ENCODE measurements at regions not wholly inside any gene's neighbourhood (a gene's known extent, or its start where the extent isn't known, plus 50 kb on each side); places are given as distances from the start of the nearest gene placed in this dataset.
A peak's percentile ranks its signal among the peaks of the same experiment; 100 is the strongest.

DNA sequence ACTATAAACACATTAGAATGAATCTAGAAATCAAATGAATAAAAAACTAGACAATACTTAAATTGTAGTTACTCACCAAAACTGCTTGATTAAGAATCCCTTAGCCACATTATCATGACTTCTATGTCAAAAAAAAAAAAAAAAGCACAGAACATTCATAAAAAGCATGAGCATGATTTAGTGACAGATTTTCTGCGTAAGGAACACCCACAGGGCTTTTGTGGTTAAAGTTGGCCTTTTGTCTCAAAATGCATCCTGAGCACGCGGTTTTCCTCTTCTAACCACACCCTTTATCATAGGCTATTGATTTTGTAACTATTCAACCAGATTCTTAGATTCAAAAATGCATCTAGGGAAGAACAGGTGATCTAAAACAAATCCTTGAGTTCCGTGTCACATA is 334.0 kb upstream of the NR2F2 start:
- Mint-ChIP-seq H3K4me3 (peak overlapping the region in 2 of 8 donors; percentile 29 to 32), H3K4me1 (peaks cover 6 to 10% (median 7%) of the 10 kb centered on the region in 4 donors), H3K36me3 (no peaks in the 10 kb centered on the region), H3K27ac (no peak overlapping the region), H3K9me3 (no peaks in the 10 kb centered on the region), H3K27me3 (peaks cover 2 to 3% of the 10 kb centered on the region in 2 donors)
- no peaks in the 10 kb centered on the region for H3K27me3 ChIP-seq (ENCODE audit: insufficient read depth, low read length)
- intact Hi-C loops (cut with micrococcal nuclease): no loop called here
- H3K4me3 ChIP-seq (ENCODE audit: low read length in 2 of 2): no peak overlapping the region
- POLR2A ChIA-PET (ENCODE audit: partially characterized antibody): no interaction called here
- peak in 4 of 5 donors; percentile 3 to 33 (median 24) for DNase-seq
- no peaks in the 10 kb centered on the region for H3K36me3 ChIP-seq (ENCODE audit: insufficient read depth, low read length)
- no peaks in the 10 kb centered on the region for H3K9me3 ChIP-seq (ENCODE audit: control insufficient read depth in 1 of 2, low read length in 2 of 2)
- no peak overlapping the region for H3K27ac ChIP-seq (ENCODE audit: low read depth, low read length)
- peaks cover 7% of the 10 kb centered on the region for H3K4me1 ChIP-seq (ENCODE audit: insufficient read depth, low read length)
- CTCF ChIA-PET (ENCODE audit: partially characterized antibody): no interaction called here

DNA sequence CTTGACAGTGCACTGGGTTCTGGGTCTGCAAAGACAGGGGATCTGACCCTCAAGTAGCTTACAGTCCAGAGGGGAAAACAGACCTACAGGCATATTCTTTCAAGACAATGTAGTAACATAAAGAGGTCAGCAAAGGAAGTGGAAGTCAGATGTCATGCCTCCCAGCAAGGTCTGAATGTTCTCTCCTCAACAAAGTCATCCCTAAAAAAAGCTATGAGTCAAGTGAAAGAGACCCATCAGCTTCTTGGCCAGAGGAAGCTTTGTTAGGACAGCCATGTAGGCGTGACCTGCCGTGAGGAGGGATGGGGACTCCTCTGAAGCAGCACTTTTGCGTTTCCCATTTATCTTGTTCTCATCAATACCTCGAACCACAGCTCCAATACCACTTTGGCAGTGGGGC is 331.6 kb upstream of the NR2F2 start:
- Histone ChIP-seq H3K4me3 (ENCODE audit: low read length in 2 of 2) (no peak overlapping the region), H3K4me1 (ENCODE audit: insufficient read depth, low read length) (peaks cover 7% of the 10 kb centered on the region), H3K27me3 (ENCODE audit: insufficient read depth, low read length) (no peaks in the 10 kb centered on the region), H3K36me3 (ENCODE audit: insufficient read depth, low read length) (no peaks in the 10 kb centered on the region), H3K9me3 (ENCODE audit: control insufficient read depth in 1 of 2, low read length in 2 of 2) (no peaks in the 10 kb centered on the region), H3K27ac (ENCODE audit: low read depth, low read length) (no peak overlapping the region)
- ChIA-PET POLR2A (ENCODE audit: partially characterized antibody) (no interaction called here), CTCF (ENCODE audit: partially characterized antibody) (no interaction called here)
- Mint-ChIP-seq H3K27ac (no peak overlapping the region), H3K27me3 (peaks cover 2 to 3% of the 10 kb centered on the region in 2 donors), H3K4me3 (no peak overlapping the region), H3K36me3 (no peaks in the 10 kb centered on the region), H3K4me1 (peaks cover 6 to 10% (median 7%) of the 10 kb centered on the region in 4 donors), H3K9me3 (no peaks in the 10 kb centered on the region)
- DNase-seq: no peak
- intact Hi-C loops (cut with micrococcal nuclease): no loop called here

DNA sequence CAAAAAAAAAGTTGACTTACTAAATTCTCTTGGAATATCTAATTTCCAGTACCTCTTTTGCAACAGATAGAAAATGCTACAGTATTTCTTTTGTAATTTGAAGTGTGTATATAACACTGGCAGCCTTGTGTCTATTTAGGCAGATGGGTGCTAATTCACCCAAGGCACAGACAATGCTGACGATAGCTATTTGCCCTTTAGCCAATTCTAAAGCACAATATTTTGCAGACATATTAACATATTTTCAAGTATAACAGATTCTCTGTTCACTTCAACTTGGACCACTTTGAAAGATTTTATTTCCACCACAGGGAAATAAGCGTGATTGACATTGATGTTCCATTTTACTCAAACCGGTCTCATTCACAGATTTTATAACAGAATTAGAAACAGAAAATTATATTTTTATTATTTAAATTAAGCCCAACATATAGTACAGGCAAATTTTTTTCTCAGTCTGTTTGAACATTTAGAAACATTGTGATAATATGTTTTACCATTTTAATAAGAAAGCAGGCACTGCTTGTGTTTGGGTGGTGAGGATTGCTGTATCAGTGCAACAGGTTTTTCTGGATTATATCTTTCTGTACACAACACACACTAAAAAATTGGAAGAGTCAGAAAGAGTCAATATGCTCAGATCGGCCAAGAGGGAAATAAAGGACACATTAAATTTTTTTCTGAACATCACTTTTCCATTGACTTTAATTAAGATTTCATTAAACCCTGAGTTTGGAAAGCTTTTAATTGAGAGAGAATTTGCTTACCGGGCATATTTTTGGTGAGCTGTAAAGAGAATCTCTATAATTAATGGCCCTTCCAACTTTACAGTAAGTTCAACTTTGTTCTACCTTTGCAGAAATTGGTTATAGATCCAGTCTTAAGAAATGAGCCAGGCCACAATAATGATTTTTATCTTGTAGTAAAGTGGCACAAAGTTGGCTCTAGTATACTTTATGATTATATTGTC is 327.3 kb upstream of the NR2F2 start:
- Mint-ChIP-seq H3K4me3 (no peak overlapping the region), H3K27me3 (peaks cover 0 to 3% of the 10 kb centered on the region in 2 donors), H3K9me3 (peaks cover 0 to 4% (median 1%) of the 10 kb centered on the region in 8 donors), H3K36me3 (no peaks in the 10 kb centered on the region), H3K27ac (no peak overlapping the region), H3K4me1 (no peaks in the 10 kb centered on the region)
- Histone ChIP-seq H3K4me1 (ENCODE audit: insufficient read depth, low read length) (no peaks in the 10 kb centered on the region), H3K27me3 (ENCODE audit: insufficient read depth, low read length) (no peaks in the 10 kb centered on the region), H3K27ac (ENCODE audit: low read depth, low read length) (no peak overlapping the region), H3K9me3 (ENCODE audit: control insufficient read depth in 1 of 2, low read length in 2 of 2) (no peaks in the 10 kb centered on the region), H3K36me3 (ENCODE audit: insufficient read depth, low read length) (no peaks in the 10 kb centered on the region), H3K4me3 (ENCODE audit: low read length in 2 of 2) (no peak overlapping the region)
- ChIA-PET POLR2A (ENCODE audit: partially characterized antibody) (no interaction called here), CTCF (ENCODE audit: partially characterized antibody) (no interaction called here)
- intact Hi-C loops (cut with micrococcal nuclease): no loop called here
- no peak for DNase-seq

DNA sequence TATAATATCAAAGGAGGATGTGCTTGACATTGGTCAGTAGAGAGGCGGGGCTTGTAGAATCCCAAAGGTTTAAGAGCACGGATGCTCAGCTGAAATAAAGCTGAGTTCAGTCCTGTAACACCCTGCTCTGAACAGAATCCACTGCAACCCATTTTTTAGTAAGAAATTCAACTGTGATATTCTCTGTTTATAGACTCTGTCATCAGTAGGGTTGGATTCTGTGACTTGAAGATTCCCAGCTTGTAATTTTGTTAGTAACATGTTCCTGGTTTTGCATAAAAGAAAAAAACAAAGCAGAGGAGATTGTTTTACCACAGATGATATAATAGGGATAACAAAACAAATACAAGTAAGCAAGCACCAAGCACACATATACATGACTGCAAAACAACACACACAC is 324.6 kb upstream of the NR2F2 start:
- Histone ChIP-seq H3K9me3 (ENCODE audit: control insufficient read depth in 1 of 2, low read length in 2 of 2) (no peaks in the 10 kb centered on the region), H3K4me1 (ENCODE audit: insufficient read depth, low read length) (no peaks in the 10 kb centered on the region), H3K4me3 (ENCODE audit: low read length in 2 of 2) (no peak overlapping the region), H3K27me3 (ENCODE audit: insufficient read depth, low read length) (no peaks in the 10 kb centered on the region), H3K36me3 (ENCODE audit: insufficient read depth, low read length) (no peaks in the 10 kb centered on the region), H3K27ac (ENCODE audit: low read depth, low read length) (no peak overlapping the region)
- H3K36me3 Mint-ChIP-seq: no peaks in the 10 kb centered on the region
- POLR2A ChIA-PET (ENCODE audit: partially characterized antibody): no interaction called here
- intact Hi-C loops (cut with micrococcal nuclease): no loop called here
- no peak overlapping the region for H3K4me3 Mint-ChIP-seq
- no peaks in the 10 kb centered on the region for H3K4me1 Mint-ChIP-seq
- DNase-seq: no peak
- H3K27me3 Mint-ChIP-seq: peaks cover 0 to 4% of the 10 kb centered on the region in 2 donors
- no peak overlapping the region for H3K27ac Mint-ChIP-seq
- H3K9me3 Mint-ChIP-seq: peaks cover 0 to 4% (median 1%) of the 10 kb centered on the region in 8 donors
- CTCF ChIA-PET (ENCODE audit: partially characterized antibody): no interaction called here

DNA sequence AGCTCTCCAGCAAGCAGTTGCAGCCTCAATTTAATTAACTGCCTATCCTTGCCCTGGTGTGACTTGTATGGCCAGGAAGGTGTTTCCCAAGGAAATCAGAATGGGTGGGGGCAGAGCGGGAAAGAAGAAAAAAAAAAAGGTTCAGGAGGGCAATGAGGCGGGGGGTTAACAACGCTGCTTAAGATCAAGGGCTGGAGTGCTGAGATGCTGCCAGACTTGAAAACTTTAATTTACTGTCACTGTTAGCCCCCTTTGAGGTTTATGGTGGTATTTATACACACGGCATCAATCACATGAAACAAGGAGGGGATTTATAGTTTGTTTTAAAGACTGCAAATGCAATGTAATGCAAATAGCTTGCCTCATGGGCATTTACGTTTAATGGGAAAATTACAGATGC is 319.4 kb upstream of the NR2F2 start:
- POLR2A ChIA-PET (ENCODE audit: partially characterized antibody): no interaction called here
- Histone ChIP-seq H3K27me3 (ENCODE audit: insufficient read depth, low read length) (no peaks in the 10 kb centered on the region), H3K4me3 (ENCODE audit: low read length in 2 of 2) (no peak overlapping the region), H3K9me3 (ENCODE audit: control insufficient read depth in 1 of 2, low read length in 2 of 2) (no peaks in the 10 kb centered on the region), H3K36me3 (ENCODE audit: insufficient read depth, low read length) (no peaks in the 10 kb centered on the region), H3K27ac (ENCODE audit: low read depth, low read length) (no peak overlapping the region), H3K4me1 (ENCODE audit: insufficient read depth, low read length) (no peaks in the 10 kb centered on the region)
- no peaks in the 10 kb centered on the region for H3K36me3 Mint-ChIP-seq
- intact Hi-C loops (cut with micrococcal nuclease): no loop called here
- no peaks in the 10 kb centered on the region for H3K4me1 Mint-ChIP-seq
- H3K27me3 Mint-ChIP-seq: peaks cover 0 to 1% of the 10 kb centered on the region in 2 donors
- peaks cover 0 to 7% (median 3%) of the 10 kb centered on the region in 8 donors for H3K9me3 Mint-ChIP-seq
- no peak overlapping the region for H3K4me3 Mint-ChIP-seq
- H3K27ac Mint-ChIP-seq: no peak overlapping the region
- CTCF ChIA-PET (ENCODE audit: partially characterized antibody): interaction anchor here (1.0 kb wide), 1 partner anchor 9 kb away, joined by 3 read pairs; no protein-coding TSS in a partner anchor
- DNase-seq: no peak

DNA sequence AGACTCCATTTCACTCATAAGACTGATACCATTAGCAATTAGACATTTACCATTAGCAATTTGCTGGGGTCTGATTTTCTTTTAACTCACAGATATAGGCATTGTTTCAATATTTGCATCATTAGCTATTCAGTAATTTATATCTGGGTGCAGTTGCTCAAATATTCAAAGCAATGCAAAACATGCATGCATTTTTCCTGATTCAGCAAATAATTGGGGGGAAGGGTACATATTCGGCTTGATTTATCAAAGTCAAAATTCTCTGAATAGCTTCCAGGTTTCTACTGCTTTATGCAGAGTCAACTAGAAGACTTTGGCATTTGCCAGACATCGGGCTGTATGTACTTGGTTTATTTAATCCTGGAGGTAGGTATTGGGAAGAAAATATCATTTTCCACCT is 315.6 kb upstream of the NR2F2 start:
- peaks cover 0 to 5% (median 4%) of the 10 kb centered on the region in 8 donors for H3K9me3 Mint-ChIP-seq
- ChIA-PET POLR2A (ENCODE audit: partially characterized antibody) (no interaction called here), CTCF (ENCODE audit: partially characterized antibody) (no interaction called here)
- no peak for DNase-seq
- H3K9me3 ChIP-seq (ENCODE audit: control insufficient read depth in 1 of 2, low read length in 2 of 2): no peaks in the 10 kb centered on the region
- peaks cover 0 to 1% of the 10 kb centered on the region in 2 donors for H3K27me3 Mint-ChIP-seq
- no peaks in the 10 kb centered on the region for H3K4me1 Mint-ChIP-seq
- H3K27ac ChIP-seq (ENCODE audit: low read depth, low read length): no peak overlapping the region
- H3K4me3 ChIP-seq (ENCODE audit: low read length in 2 of 2): no peak overlapping the region
- H3K4me3 Mint-ChIP-seq: no peak overlapping the region
- intact Hi-C loops (cut with micrococcal nuclease): no loop called here
- H3K4me1 ChIP-seq (ENCODE audit: insufficient read depth, low read length): no peaks in the 10 kb centered on the region
- no peaks in the 10 kb centered on the region for H3K27me3 ChIP-seq (ENCODE audit: insufficient read depth, low read length)
- no peaks in the 10 kb centered on the region for H3K36me3 ChIP-seq (ENCODE audit: insufficient read depth, low read length)
- H3K27ac Mint-ChIP-seq: no peak overlapping the region
- H3K36me3 Mint-ChIP-seq: no peaks in the 10 kb centered on the region

DNA sequence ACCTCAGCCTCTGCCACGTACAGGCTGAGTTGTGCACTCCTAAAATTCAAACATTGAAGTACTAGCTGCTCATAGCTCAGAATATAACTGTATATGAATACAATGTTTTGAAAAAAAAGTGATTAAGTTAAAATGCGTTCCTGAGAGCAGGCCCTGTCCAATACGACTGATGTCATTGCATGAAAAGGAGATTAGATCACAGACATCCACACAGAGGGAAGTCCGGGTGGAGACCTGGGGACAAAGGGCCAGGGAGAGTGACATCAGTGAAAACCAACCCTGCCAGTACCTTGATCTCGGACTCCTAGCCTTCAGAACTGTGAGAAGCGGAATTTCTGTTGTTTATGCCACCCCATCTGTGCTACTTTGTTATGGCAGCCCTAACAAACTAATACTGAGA is 311.4 kb upstream of the NR2F2 start:
- H3K27me3 ChIP-seq (ENCODE audit: insufficient read depth, low read length): no peaks in the 10 kb centered on the region
- no peaks in the 10 kb centered on the region for H3K36me3 Mint-ChIP-seq
- H3K27ac Mint-ChIP-seq: no peak overlapping the region
- peaks cover 0 to 2% of the 10 kb centered on the region in 2 donors for H3K27me3 Mint-ChIP-seq
- ChIA-PET POLR2A (ENCODE audit: partially characterized antibody) (no interaction called here), CTCF (ENCODE audit: partially characterized antibody) (no interaction called here)
- no peak overlapping the region for H3K27ac ChIP-seq (ENCODE audit: low read depth, low read length)
- H3K4me1 Mint-ChIP-seq: no peaks in the 10 kb centered on the region
- intact Hi-C loops (cut with micrococcal nuclease): no loop called here
- no peaks in the 10 kb centered on the region for H3K4me1 ChIP-seq (ENCODE audit: insufficient read depth, low read length)
- H3K4me3 Mint-ChIP-seq: no peak overlapping the region
- H3K36me3 ChIP-seq (ENCODE audit: insufficient read depth, low read length): no peaks in the 10 kb centered on the region
- peaks cover 0 to 8% (median 3%) of the 10 kb centered on the region in 8 donors for H3K9me3 Mint-ChIP-seq
- H3K9me3 ChIP-seq (ENCODE audit: control insufficient read depth in 1 of 2, low read length in 2 of 2): no peaks in the 10 kb centered on the region
- no peak for DNase-seq
- H3K4me3 ChIP-seq (ENCODE audit: low read length in 2 of 2): no peak overlapping the region

Measured in CD4-positive, alpha-beta memory T cell (primary cell).